ENCODE measurements at regions not wholly inside any gene's neighbourhood (a gene's known extent, or its start where the extent isn't known, plus 50 kb on each side); places are given as distances from the start of the nearest gene placed in this dataset.

DNA sequence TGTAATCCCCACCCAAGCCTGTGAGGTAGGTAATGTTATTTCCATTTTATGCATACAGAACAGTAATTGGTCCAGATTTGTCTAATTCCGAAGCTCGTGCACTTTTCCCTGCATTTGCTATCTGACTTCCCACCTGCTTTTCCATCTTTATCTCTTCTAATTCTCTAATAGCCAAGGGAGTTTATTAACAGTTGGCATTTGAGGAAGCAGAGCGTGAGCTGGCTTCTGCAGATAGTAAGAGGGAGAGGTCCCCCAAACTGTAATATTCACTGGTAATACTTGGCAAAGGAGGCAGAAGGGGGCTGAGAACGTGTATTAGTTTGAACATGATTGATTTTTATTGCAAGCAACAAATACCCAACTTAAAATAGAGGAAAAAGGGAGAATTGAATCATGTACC lies 110.8 kb upstream of the SPON1 start:
- no peak for TF ChIP-seq CTCF (conservative IDR thresholded peaks at IDR 0.05; ENCODE audit: low read length)
- TF ChIP-seq EZH2phosphoT487 (IDR thresholded peaks at IDR 0.05; ENCODE audit: borderline replicate concordance, low read depth, low read length) = no peak
